Heart right ventricle (tissue), 16 donors: ENCODE measurements at regions not wholly inside any gene's neighbourhood (a gene's known extent, or its start where the extent isn't known, plus 50 kb on each side); places are given as distances from the start of the nearest gene placed in this dataset.

Source experiments
- ATAC-seq, 8 donors: fragments of 200-7000 bp; cut with Tn5 transposase; one replicate each; pipeline ENCODE4 v1.9.1; 2020; ENCODE audit warnings: mild to moderate bottlenecking in 8 of 8, moderate library complexity in 8 of 8, moderate number of reproducible peaks in 1 of 8
- DNase-seq, 2 donors: peaks; one replicate each; pipeline ENCODE4 v3.0.0-alpha.2; 2020
- H3K27ac ChIP-seq, 10 donors: fragments of 200-600 bp; sonication (generic) in 2 of 10; one replicate each; pipeline versions ENCODE4 v1.5.0 to v1.8.0; 2020 to 2022; ENCODE audit warnings: mild to moderate bottlenecking in 3 of 10
- H3K27me3 ChIP-seq, 7 donors: fragments of 200-600 bp; one replicate each; pipeline ENCODE4 v1.8.0; 2021 to 2022; ENCODE audit warnings: mild to moderate bottlenecking in 2 of 7
- H3K36me3 ChIP-seq, 9 donors: fragments of 200-600 bp; sonication (generic) in 1 of 9; one replicate each; pipeline versions ENCODE4 v1.5.0 to v1.8.0; 2020 to 2022; ENCODE audit warnings: mild to moderate bottlenecking in 2 of 9
- H3K4me1 ChIP-seq, 9 donors: fragments of 200-600 bp; sonication (generic) in 1 of 9; one replicate each; pipeline versions ENCODE4 v1.5.0 to v1.8.0; 2020 to 2022; ENCODE audit warnings: mild to moderate bottlenecking in 4 of 9
- H3K4me3 ChIP-seq, 10 donors: fragments of 200-600 bp; sonication (generic) in 2 of 10; one replicate each; pipeline versions ENCODE4 v1.5.0 to v1.8.0; 2020 to 2022; ENCODE audit warnings: mild to moderate bottlenecking in 7 of 10, moderate library complexity in 2 of 10
- H3K9me3 ChIP-seq, 11 donors: fragments of 200-600 bp in 10 of 11; sonication (generic) in 2 of 11; one replicate each; pipeline versions ENCODE4 v1.5.0 to v1.8.0; 2013 to 2022; ENCODE audit warnings: mild to moderate bottlenecking in 2 of 11, control low read depth in 1 of 11, moderate library complexity in 1 of 11
- WGBS, 2 donors: extraction: QIAGEN DNeasy Blood & Tissue Kit; methylation state at CpG; one replicate each; pipeline ENCODE4 v1.1.7; 2013; ENCODE audit warnings: inconsistent platforms in 1 of 2; 5-methylcytosine and 5-hydroxymethylcytosine counted together
- intact Hi-C, 10 donors: fragments of 100-400 bp; cut with DNase I; formaldehyde crosslinking; loops; one replicate each; pipeline versions ENCODE4 v1.11.1 to v1.14.2; 2022
- TF ChIP-seq, protein P1 (sequence below), 9 donors: fragments of 200-600 bp; sonication (generic) in 2 of 9; IDR thresholded peaks; one replicate each; pipeline versions ENCODE4 v1.5.0 to v1.8.0; 2021 to 2022; ENCODE audit warnings: antibody characterized with exemption in 9 of 9, mild to moderate bottlenecking in 5 of 9, moderate library complexity in 1 of 9
- donor health status: Arrhythmogenic right ventricular cardiomyopathy.
- donor health status: ischemic (EF 13 %, LVEDD 7.1; RV severe dilation, severe dysfunction).
- donor health status: healthy with polysubstance abuse.
- donor health status: DM: no; HTN: yes; CAD: no.
- donor health status: DM: no; HTN: no; CAD: no.
- donor health status: ischemic (EF 25% LVEDD 6.9; RV normal size, moderate dysfunction).
- donor health status: ischemic (EF 25% LVEDD 5.7; RV mildly dilated, moderate dysfunction).
- donor health status: healthy.
- donor health status: DM: yes; HTN: yes; CAD: no.
- donor health status: Ischemic cardiomyopathy.
- donor health status: ischemic (EF 35%, LVEDD 5.7; RV mildly dilated, moderate dysfunction).
- donor health status: nonischemic (EF 11% LVEDD 7.7; RV severe dilation, severe dysfunction).
- donor health status: DM: yes; HTN: yes; CAD: no.
- donor health status: PGD.
- donor health status: ischemic (EF 29% LVEDD 5.4; RV normal size, mild dysfunction).
- donor health status: nonischemic (EF 23%, LVEDD 6.1; RV moderate dilation, normal function).

DNA sequence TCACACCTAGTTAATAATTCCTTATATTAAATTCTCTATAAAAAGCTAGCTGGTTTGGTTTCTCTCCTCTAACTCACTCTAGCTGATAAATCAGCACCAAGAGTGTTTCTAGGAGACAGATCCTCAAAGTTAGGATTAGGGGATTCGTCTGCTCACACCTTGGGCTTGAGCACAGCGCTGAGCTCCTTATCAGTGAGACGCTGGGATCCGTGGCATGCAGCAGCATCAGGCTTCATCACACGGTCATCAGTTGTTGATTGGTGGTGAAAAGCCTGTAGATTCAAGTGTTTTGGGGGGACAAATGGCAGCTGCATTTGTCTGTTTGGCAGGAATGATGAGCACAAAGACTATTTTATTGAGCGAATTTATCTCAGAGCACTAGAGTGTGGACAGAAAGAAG, 72.6 kb upstream of the MC2R start:
- DNase-seq (no peak), ATAC-seq (no peak)
- H3K9me3 ChIP-seq, result peaks cover 0 to 5% (median 0%) of the 10 kb centered on the region in 11 donors
- no peak overlapping the region for H3K4me3 ChIP-seq
- WGBS, 2 donors, result 18 to 19% methylated on average over 6 of the region's 6 CpGs
- no peaks in the 10 kb centered on the region for H3K27me3 ChIP-seq
- H3K36me3 ChIP-seq, result no peaks in the 10 kb centered on the region
- no peak overlapping the region for H3K27ac ChIP-seq
- no peaks in the 10 kb centered on the region for H3K4me1 ChIP-seq
- TF ChIP-seq, protein P1, sequence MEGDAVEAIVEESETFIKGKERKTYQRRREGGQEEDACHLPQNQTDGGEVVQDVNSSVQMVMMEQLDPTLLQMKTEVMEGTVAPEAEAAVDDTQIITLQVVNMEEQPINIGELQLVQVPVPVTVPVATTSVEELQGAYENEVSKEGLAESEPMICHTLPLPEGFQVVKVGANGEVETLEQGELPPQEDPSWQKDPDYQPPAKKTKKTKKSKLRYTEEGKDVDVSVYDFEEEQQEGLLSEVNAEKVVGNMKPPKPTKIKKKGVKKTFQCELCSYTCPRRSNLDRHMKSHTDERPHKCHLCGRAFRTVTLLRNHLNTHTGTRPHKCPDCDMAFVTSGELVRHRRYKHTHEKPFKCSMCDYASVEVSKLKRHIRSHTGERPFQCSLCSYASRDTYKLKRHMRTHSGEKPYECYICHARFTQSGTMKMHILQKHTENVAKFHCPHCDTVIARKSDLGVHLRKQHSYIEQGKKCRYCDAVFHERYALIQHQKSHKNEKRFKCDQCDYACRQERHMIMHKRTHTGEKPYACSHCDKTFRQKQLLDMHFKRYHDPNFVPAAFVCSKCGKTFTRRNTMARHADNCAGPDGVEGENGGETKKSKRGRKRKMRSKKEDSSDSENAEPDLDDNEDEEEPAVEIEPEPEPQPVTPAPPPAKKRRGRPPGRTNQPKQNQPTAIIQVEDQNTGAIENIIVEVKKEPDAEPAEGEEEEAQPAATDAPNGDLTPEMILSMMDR (IDR thresholded peaks at IDR 0.05), result no peak
- intact Hi-C loops, result no loop called here

DNA sequence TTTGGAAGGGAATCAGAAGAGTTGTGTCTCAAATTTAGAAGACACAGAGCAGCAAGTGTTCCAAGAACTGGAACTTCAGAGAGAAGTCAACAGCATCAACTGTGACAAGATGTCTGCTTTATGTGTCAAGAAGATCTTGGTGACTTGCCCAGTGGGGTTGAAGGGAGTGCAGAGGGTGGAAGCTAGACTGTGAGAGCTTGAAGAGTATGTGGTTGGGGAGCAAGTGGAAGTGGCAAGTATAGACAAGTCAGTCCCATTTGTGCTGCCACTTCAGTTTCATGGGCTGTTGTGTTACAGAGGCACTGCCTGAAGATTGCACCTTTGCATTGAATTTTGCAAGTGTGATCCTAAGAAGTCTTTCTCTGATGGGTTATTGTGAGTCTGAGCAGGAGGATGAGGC, 68.7 kb upstream of the MC2R start:
- intact Hi-C loops, result no loop called here

DNA sequence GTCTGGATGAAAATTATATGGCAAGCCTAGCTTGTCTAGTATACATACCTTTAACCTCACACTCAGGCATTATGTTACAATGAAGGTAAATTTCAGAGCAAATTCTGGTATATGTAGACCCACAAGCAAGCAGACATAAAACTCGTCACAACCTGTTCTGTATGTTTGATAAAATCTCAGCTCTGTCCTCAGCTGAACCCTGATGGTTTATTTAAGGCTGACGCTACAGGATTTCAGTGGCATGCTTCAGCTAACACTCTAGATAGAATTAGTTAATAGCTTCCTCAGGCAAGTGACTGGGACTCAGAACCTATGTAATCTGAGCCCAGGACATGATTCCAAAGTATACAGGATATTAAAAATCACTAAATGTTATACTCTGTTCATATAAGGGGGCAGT, 68.2 kb upstream of the MC2R start:
- H3K9me3 ChIP-seq, result no peaks in the 10 kb centered on the region
- TF ChIP-seq, protein P1 (IDR thresholded peaks at IDR 0.05), result no peak
- intact Hi-C loops, result no loop called here
- no peak overlapping the region for H3K4me3 ChIP-seq
- WGBS, 2 donors, result 47 to 54% methylated on average over 2 of the region's 2 CpGs
- H3K4me1 ChIP-seq, result no peaks in the 10 kb centered on the region
- no peaks in the 10 kb centered on the region for H3K36me3 ChIP-seq
- no peak overlapping the region for H3K27ac ChIP-seq
- DNase-seq (no peak), ATAC-seq (no peak)
- H3K27me3 ChIP-seq, result no peaks in the 10 kb centered on the region

More for the DNA sequence above, 68.7 kb upstream of the MC2R start:
- no peak overlapping the region for H3K27ac ChIP-seq
- H3K36me3 ChIP-seq, result no peaks in the 10 kb centered on the region
- DNase-seq (no peak), ATAC-seq (no peak)
- no peaks in the 10 kb centered on the region for H3K4me1 ChIP-seq
- TF ChIP-seq, protein P1 (IDR thresholded peaks at IDR 0.05), result no peak
- no peak overlapping the region for H3K4me3 ChIP-seq
- H3K9me3 ChIP-seq, result no peaks in the 10 kb centered on the region
- H3K27me3 ChIP-seq, result no peaks in the 10 kb centered on the region

DNA sequence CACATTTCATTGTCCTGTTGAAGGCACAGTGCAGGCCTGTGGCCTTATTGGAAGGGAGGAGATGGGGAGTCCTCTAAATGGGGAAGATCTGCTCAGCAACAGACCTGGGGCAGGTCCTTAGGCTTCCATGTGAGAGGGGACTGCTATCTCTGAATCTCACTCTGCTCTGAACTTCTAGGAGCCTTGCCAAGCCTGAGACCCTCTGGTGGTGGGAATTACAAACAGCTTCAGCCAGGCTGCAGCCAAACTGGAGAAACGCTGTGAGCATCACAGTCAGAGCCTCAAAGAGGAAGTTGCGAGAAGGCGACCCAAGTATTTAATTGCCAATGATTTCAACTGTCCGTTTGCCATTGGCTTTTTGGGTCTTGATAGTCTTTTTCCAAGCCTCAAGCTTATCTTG, 66.8 kb upstream of the MC2R start:
- 45% methylated on average over 4 of the region's 4 CpGs for WGBS, 2 donors
- TF ChIP-seq, protein P1 (IDR thresholded peaks at IDR 0.05), result no peak
- Histone ChIP-seq H3K4me1 (no peaks in the 10 kb centered on the region), H3K9me3 (no peaks in the 10 kb centered on the region), H3K27me3 (no peaks in the 10 kb centered on the region), H3K27ac (no peak overlapping the region), H3K4me3 (no peak overlapping the region), H3K36me3 (no peaks in the 10 kb centered on the region)
- intact Hi-C loops, result no loop called here
- ATAC-seq (no peak), DNase-seq (no peak)
